GM20000 (cell line): ENCODE measurements at regions not wholly inside any gene's neighbourhood (a gene's known extent, or its start where the extent isn't known, plus 50 kb on each side); places are given as distances from the start of the nearest gene placed in this dataset.

Experiments used
- DNase-seq: peaks from one replicate; pipeline ENCODE4 v3.0.0; 2012; ENCODE audit warnings: low spot score
- CTCF ChIP-seq: IDR thresholded peaks from 2 replicates; pipeline ENCODE4 v1.5.1; 2012; ENCODE audit warnings: mild to moderate bottlenecking, control low read depth; ENCODE audit errors: extremely low read depth, missing control alignments

GRCh38 chr2:215839816-215840215, 173.5 kb downstream of the MREG start:
- no peak for DNase-seq
- no peak for TF ChIP-seq CTCF

GRCh38 chr2:215839309-215839708, 174.0 kb downstream of the MREG start:
- TF ChIP-seq CTCF, result no peak
- DNase-seq, result no peak

- no peak for TF ChIP-seq CTCF
- no peak for DNase-seq
Observed at GRCh38 chr2:215836881-215837280, 176.5 kb downstream of the MREG start.

- DNase-seq, result no peak
- no peak for TF ChIP-seq CTCF
Observed at GRCh38 chr2:215835657-215836056, 177.7 kb downstream of the MREG start.

GRCh38 chr2:215835231-215835630, 178.1 kb downstream of the MREG start:
- no peak for TF ChIP-seq CTCF
- DNase-seq, result no peak

- TF ChIP-seq CTCF, result no peak
- DNase-seq, result no peak
Observed at GRCh38 chr2:215833531-215834162, 179.7 kb downstream of the MREG start.

GRCh38 chr2:215832791-215833190, 180.6 kb downstream of the MREG start:
- DNase-seq, result no peak
- no peak for TF ChIP-seq CTCF
